Kidney tubule cell (primary cell): ENCODE measurements at regions not wholly inside any gene's neighbourhood (a gene's known extent, or its start where the extent isn't known, plus 50 kb on each side); places are given as distances from the start of the nearest gene placed in this dataset.
"Not testable (repeated sequence)": the region's sequence is repeated elsewhere in the genome, so short reads cannot be mapped to it uniquely, and the experiment has no call there.

Experiments
- DNase-seq: peaks from one replicate; pipeline ENCODE4 v3.0.0-alpha.2; 2018; ENCODE audit warnings: low spot score

DNA sequence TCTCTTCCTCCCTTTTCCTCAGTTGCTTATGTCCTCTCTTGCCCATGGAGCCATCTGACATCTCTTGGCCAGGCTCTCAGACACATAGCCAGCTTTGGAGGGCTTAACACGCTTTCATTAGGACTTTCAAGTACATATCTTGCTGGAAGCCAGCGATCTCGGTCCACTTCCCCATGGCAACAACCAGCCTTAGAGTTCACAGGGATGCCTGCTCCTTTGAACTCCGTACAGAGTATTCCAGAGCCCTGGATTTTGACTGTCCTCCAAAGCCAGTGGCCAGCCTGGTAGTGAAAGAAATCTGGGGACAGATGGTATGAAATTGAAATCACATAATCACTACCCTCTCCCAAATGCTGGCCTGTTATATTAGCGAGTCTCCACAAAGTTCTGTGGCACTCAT is 370.5 kb upstream of the NPVF start:
- DNase-seq, result no peak

DNA sequence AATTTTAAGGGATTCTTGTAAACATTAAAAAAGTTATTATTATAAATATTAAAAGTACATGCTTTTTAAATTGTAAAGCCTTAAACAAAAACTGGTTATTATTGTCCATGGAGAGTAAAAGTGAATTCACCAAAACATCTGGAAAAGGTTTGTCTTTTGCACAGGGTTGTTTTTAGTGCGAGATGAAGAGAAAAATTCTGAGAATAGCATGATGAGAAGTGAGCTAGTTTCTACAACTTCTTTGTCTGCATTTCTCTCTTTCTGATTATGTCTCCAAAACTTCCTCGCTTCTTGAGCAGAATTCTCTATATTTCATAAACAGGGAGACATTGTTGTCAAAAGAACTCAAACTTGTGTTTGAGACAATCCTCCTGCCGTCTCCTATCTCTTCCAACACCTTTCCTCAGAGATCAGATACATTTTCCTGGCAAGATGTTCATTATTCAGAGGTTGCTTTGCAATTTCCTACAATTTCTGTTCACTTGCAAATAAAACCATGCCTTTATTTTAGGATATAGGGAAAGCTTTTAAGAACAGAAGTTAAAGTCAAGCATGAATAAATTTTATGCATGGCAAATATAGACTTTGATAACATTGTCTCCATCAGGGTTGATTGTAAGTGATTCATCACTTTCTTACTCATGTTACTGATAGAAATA is 372.1 kb upstream of the NPVF start:
- DNase-seq, result no peak

DNA sequence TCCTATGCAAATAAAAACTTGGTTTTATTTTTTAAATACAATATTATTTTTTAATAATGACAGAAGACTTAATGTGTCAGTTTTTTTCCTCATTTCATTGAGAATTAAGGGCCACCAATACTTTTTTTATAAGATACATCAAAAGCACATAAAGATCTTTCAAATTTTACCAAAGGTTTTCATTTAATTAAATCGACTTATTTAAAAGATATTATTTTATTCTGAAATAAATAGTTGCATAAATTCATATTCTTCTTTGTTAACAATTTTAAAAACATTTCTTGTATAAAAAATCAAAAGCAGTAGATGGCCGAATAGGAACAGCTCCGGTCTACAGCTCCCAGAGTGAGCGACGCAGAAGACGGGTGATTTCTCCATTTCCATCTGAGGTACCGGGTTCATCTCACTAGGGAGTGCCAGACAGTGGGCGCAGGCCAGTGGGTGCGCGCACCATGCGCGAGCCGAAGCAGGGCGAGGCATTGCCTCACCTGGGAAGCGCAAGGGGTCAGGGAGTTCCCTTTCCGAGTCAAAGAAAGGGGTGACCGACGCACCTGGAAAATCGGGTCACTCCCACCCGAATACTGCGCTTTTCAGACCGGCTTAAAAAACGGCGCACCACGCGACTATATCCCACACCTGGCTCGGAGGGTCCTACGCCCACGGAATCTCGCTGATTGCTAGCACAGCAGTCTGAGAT is 374.6 kb upstream of the NPVF start:
- DNase-seq, result not testable (repeated sequence)

DNA sequence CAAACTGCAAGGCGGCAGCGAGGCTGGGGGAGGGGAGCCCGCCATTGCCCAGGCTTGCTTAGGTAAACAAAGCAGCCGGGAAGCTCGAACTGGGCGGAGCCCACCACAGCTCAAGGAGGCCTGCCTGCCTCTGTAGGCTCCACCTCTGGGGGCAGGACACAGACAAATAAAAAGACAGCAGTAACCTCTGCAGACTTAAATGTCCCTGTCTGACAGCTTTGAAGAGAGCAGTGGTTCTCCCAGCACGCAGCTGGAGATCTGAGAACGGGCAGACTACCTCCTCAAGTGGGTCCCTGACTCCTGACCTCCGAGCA is 375.1 kb upstream of the NPVF start:
- DNase-seq, result not testable (repeated sequence)

DNA sequence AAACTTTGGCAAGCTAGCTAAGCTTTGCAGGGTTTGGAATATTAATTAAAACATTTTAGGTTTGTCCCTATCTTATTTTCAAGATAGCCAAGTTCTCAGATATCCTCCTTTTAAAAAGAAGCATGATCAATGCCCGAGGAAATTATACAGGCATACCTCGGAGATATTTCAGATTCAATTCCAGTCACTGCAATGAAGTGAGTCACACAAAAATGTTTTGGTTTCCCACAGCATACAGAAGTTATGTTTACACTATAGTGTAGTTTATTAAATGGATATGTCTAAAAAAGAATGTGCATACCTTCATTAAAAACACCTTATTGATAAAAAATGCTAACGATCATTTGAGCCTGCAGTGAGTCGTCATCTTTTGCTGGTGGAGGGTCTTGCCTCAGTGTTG is 382.9 kb upstream of the NPVF start:
- DNase-seq, result no peak

DNA sequence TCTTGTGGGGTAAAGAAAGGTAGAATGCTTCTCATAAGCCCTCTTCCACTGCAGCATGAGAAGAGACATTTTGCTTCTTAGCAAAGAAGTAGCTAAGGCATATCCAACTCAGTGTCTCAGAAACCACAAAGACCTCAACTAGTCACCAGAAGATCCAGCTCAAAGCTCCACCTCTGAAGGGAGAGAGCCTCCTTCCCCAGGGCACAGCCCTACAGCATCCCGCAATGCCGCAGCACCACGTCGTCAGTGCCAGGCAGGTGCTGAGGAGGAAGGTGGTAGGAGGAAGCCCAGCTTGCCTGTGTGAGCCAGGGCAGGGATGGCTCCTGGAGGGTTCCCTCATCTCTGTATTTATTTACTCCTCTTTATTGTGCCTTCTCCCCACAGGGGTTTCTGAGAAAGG is 385.6 kb upstream of the NPVF start:
- no peak for DNase-seq

DNA sequence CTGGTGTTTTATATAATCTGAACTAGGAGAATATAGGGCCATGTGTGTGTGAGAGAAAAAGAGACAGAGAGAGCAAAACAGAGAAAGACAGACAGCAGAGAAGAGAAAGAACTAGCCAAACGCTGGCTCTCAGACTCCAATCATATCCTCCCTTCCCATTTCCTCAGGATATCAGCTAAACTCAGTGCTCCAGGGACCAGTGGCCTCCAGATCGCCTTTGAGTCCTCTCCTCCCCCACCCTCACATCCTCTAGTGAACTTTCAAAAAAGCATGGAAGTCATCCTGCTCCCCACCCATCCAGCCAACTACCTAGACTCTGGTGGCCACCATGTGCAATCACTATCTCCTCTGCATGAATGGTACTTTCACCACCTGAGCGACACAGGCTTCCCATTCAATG is 386.1 kb upstream of the NPVF start:
- no peak for DNase-seq

DNA sequence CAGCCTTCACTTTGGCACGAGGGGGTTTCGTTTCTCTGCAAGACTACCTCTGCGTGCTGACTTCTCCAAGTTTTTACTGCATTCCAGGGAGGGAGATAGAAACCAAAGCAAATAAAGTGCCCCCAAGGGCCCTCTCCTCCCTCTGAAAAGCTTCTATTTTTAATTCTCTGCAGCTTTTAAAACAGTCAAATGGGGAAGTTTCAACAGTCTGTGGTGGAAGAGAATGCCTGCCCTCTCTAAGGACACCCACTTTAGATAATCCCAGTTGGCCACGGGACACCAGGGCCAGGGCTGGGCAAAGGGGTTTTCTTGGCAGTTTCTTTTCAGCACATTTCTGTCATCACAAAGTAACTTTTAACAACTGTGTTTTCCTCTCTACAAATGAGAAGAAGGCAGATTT is 386.7 kb upstream of the NPVF start:
- DNase-seq, result no peak

DNA sequence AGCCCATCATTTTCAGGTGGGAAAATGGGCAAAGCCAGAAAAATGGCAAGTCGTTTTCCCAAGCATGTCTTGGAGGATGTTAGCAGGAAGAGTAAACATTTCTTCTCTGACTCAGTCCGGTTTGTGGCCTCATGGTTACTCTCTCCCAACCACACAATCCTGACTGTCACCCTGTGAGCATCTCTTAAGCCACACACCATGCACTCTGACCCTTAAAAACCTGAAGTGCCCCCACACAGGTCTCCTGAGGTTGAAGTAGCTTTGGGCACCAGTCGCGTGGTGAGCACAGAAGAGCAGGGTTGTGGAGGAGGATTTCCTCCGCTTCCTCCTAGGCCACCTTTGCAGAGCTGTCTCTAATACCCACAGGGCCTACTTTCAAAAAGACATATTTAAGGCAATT is 387.3 kb upstream of the NPVF start:
- DNase-seq, result peak; percentile 33

DNA sequence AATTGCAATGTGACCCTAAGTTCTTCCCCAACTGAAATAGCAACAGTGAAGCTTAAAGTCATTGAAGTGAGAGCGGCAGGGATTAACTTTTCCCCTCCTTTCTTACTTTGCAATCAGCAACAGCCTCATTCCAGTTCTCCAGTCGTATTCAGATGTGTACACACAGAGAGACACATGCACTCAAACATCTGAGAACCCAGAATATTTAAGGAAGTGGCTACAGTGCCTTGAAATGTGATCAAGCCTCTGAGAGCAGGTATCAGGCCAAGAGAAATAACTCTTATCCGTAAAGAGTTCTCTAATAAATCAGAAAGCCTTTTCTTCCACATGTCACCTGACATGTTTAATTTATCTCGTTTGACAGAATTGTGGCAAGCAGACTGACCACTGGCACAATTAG is 388.9 kb upstream of the NPVF start:
- no peak for DNase-seq

DNA sequence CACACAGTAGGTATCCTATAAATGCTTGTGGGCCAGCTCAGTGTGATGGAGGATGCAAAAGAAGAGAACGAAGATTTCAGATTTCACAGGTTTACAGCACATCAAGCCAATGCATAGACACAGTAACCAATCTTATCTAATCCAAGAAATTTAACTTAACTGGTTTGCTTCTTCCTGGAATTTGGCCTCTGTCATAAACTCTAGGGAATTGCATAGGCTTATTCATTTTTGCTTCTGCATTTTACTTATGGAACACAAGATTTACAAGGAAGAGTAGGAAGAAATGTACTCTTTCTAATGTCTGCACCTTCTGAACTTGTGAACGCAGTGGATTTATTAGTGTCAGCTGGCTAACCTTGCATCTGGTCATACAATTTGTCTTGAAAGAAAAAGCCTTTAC is 389.4 kb upstream of the NPVF start:
- DNase-seq, result no peak

DNA sequence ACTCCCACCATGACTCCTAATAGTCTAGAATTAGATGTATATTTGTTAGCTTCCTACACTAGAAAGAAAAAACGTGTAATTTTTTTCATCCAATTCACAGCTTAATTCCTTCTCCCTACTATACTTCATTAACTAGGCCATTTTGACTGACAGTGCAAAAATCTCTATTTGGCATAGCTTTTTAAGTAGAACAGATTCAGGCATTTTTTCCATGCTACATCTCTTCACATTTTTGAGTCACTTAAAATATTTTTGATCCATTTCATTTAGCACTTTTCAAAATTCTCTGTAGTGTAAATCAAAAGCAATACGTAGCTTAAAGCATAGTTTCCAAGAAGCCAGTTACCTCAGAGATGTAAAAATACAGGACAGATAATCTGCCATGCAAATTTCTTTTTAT is 391.1 kb upstream of the NPVF start:
- no peak for DNase-seq

DNA sequence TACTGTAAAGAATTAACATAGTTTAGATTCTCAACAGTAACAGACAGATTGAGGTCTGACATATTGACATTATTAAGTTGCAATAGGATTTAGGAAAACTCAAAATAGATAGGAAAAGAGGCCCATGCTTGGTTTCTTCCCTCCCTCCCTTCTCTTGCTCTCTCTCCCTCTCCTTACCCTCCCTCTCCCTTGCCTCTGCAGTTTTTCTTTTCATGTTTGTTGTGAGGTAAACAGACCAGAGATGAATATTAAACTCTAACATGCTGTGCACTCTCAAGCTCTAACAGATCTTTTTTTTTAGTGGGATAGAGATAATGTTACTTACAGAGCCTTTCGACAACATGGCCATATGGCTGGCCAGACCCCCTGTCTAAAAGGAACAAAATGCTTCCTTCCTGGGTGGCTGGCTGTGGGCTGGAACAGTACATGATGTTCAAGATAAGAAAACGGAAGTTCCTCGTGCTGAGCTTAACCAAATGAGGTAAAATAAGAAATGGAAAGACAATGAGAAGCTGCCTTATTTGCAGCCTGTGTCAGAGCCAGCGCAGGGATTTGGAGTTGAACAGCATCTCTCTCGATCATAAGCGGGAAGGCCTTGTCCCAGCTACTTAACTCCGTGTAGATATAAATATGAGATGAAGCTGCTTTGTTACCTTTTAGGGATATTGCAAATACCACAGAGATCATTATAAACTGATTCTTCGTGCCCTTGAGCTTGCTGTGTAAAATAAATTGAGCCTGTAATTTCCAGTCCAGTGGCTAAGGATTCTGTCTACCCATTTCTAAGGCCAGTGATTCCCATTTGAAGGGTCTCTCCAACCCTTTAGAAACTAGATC is 391.9 kb upstream of the NPVF start:
- DNase-seq, result no peak

DNA sequence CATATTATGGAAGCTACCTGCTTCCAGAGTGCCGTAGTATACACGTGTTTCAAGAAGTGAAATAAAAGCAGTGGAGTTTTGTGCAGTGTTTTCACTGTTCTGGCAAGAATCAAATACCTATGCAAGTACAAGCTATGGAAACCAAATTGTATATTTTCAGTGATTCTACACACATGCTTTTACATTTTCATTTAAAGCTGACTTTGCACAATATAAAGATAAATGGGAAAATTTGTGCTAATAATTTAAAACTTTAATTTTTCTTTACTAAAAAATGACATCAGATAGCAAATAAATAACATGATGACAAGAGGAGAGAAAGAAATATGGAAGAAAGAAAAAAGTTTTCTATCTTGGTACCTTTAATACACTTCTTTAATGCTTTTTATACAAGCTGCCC is 393.7 kb upstream of the NPVF start:
- DNase-seq, result no peak

DNA sequence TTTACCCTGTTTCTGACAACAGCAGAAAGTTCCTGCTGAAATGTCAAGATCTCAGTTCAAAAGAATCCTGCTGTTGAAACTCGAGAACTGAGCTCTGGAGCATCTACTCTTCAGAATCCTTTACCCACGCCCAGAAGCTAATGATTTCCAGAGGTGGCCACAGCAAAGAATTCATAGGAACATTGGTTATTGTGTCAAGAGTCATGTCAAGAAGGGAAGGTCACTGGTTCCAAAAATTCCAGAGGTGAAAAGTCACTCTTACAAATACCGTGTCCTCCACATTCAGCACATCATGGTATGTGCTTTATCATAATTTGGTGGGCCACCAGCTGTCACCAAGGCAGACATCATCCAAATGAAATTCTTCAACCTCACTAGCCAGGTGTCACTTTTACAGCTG is 394.4 kb upstream of the NPVF start:
- peak; percentile 76 for DNase-seq

DNA sequence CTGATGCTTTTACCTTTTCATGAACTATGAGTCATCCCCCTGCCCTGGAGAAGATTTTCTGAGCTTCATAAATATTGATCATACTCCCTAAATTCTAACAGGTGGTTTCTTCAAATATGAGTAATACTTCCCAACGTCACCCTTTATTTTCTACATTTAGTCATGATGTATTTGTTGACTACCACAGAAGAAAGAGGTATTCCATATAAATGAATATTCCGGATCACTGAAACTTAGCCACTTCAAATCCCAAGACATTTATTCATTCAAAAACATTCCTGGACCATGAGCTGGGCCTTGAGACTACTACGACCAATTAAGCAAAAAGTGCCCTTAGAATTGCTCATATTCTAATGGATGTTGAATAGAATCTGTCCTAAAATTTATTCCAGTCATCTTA is 395.8 kb upstream of the NPVF start:
- peak; percentile 87 for DNase-seq

DNA sequence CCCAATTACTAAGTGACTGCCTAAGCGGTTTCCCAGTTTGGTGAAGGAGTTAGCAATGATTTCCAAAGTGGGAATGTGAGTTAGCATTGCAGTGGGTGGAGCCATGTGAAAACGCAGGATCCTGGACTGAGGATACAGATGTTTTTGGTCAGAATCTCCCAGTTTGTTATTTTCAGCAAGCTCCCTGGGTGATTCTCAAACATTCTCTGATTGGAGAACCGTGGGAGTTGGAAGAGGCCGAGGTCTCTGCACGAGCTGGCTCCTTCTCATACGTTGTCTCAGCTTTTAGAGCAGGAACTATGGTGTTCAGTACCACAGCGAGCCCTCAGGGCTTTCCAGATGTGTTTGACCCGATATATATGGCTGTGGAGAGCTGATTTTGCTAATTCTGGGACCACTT is 396.5 kb upstream of the NPVF start:
- DNase-seq, result peak; percentile 21

DNA sequence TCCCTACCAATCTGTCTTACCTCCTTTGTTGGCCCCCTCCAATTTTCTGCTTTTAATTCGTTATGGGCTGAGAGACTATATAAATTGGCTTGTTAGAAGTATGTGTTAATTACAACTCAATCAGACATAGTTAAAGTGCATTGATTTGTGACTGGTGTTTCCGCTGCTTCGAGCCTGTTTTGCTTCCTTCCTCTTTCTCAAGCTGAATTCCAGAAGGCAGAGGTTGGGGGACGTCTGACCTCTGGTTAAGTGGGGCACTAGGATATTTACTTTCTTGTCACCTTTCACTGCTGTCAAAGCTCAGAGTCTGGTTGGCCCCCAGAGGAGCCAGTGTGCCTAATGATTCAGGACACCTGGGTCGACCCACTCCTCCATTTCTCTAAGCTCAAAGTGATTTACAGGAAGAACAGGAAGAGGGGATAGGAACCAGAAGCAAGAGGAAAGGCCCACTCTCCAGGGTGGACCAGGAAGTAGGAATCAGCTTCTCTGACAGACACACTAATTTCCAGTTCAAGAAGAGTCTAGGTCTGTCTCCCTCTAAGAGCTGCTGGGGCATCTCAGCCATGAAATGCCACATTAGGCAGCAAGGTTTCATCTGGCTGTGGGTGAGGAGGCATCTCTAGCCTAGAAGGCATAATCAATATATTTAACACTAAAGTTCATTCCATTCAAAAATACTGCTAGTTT is 397.2 kb upstream of the NPVF start:
- DNase-seq, result no peak

DNA sequence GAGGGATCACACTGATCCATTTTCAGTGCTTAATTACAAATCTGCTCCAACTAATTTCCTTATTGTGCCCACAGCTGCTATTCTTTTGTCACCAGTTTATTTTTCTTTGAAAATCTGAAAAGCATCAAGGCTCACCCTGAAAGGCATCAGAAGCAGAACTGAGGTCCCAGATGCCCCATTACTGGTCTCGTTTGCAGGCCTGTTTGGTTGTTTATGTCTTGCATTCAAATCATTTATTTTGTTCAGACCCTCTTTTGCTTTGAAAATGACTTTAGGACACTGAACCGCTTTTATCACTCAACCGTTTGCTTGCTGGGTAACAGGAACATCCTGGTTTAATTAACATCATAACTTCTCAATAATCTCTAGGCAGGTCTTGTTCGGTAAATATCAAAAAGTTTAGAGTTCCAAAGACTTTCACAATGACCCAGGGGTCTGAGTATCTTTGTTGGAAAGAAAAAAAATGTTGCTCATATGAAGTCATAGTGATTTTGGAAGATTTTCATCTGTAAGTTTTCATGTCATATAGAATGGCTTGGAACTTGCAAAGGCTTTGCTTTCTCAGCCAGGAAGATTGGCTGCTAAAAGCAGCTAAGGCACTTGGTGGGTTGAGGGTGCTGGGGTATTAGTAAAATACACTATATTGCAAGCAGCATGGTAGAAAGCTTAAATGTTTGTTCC is 398.3 kb upstream of the NPVF start:
- DNase-seq, result no peak

DNA sequence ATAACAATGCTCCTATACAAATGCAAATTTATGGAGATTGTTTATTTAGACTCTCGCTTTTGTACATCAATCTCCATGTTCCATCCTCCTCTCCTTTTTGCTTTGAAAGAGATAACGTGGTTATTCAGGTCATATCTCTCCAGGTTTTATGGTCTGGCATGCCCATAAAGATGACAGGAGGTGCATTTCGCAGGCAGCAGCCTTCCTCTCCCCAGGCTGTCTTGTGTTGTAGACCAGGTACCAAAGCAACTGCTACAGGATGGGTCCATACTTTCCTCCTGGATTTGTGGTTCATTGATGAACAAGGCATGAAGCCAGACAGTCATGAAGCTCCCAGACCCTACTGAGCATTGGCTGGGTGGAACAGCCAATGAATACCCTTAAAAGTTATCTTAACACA is 400.2 kb upstream of the NPVF start:
- no peak for DNase-seq

DNA sequence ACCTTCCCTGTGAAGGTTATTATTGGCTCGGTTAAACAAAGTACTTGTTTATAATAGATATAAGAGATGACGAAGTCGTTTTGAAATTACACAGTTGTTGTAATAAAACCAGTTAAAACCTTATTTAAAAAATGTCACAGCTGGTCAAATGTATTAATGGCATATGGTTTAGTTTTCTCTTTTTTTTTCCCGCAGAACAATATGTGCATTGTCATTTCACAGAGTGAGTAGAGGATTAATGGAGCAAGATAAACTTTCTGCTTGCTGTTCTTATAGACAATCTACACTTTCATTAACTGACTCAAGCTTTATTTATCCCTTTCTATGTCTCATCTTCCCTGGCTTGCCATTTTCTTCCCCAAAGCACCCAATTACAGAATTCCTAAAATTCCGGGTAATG is 404.3 kb upstream of the NPVF start:
- no peak for DNase-seq

DNA sequence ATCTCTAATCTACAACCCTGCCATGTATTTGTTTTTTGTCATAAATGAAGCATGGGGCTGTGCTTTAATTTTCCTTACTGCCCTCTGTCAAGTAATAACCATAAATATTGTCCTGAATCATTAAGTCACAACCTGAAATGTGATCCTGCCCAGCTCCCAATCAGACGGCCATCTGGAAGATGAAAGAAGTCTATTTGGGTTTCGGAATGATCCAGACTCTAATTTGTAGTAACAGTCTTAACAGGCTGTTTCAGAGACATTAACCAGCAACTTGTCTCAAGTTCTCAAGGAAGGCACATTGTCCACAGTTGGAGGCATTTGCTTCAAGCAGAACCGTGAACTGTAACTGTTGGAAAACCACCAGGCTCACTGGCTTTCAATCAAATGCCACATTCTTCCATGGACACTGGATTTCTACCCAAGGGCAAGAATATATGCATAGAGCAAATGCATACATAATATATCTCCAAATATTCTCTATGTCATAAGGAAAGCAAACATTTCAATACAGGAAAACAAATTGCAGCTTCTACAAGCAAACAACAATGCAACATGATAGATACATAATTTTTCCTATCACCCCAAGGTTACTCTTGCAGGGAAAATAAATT is 405.2 kb upstream of the NPVF start:
- no peak for DNase-seq
